ENCODE measurements at regions not wholly inside any gene's neighbourhood (a gene's known extent, or its start where the extent isn't known, plus 50 kb on each side); places are given as distances from the start of the nearest gene placed in this dataset.

GRCh38 chr21:16794950-16795349 lies 717.9 kb upstream of the CXADR start:
- TF ChIP-seq EZH2phosphoT487 (IDR thresholded peaks at IDR 0.05; ENCODE audit: insufficient read depth, low read depth), result no peak
- no peak for TF ChIP-seq EZH2 (IDR thresholded peaks at IDR 0.05; ENCODE audit: insufficient read depth, poor library complexity, severe bottlenecking)

Data from GM23248 (cell line).